ENCODE measurements at regions not wholly inside any gene's neighbourhood (a gene's known extent, or its start where the extent isn't known, plus 50 kb on each side); places are given as distances from the start of the nearest gene placed in this dataset.

DNA sequence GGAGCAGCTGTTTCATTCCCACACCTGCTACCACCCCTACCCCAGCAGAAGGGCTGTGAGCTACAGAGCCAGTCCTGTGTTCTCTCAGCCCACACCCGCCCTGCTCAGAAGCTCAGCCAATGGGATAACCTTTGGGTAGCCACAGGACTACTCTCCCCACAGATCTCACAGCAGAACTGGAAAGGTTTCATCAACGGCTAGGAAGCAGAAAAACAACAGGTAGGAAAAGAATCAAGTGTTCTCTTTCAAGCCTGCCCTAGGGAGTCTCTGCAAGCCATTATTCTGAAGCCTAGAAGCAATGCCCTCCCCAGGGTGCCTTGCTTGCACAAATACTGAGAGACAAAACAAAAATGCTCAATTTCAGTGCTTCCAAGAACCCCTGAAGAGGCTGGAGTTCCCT lies 77.2 kb downstream of the TMPRSS5 start:
- Histone ChIP-seq H3K4me3 (ENCODE audit: insufficient read depth, low read depth, low read length) (no peak overlapping the region), H3K23ac (ENCODE audit: low read depth, low read length) (no peak overlapping the region), H2BK5ac (ENCODE audit: low read depth, low read length, poor library complexity, severe bottlenecking) (no peak overlapping the region), H3K9ac (ENCODE audit: low read depth, low read length) (no peak overlapping the region), H3K4ac (ENCODE audit: low read depth, low read length) (no peak overlapping the region), H3K79me1 (ENCODE audit: low read depth in 1 of 2, low read length in 2 of 2) (no peaks in the 10 kb centered on the region), H3K4me2 (ENCODE audit: low read depth, low read length) (no peak overlapping the region), H2AK9ac (replicated peaks; ENCODE audit: low read depth, low read length, poor library complexity) (no peak overlapping the region), H3K9me3 (ENCODE audit: control insufficient read depth, insufficient read depth, low read length) (no peaks in the 10 kb centered on the region; the same call in 1 of the 2 replicates), H2BK120ac (ENCODE audit: low read depth, low read length) (no peak overlapping the region), H4K91ac (ENCODE audit: insufficient read depth, low read depth, low read length) (no peak overlapping the region), H2BK20ac (ENCODE audit: low read depth, low read length) (no peak overlapping the region), H4K20me1 (ENCODE audit: insufficient read depth, low read length) (no peaks in the 10 kb centered on the region), H2AFZ (replicated peaks; ENCODE audit: low read length, poor library complexity) (no peak overlapping the region), H4K5ac (ENCODE audit: low read depth, low read length) (no peak overlapping the region), H3K27me3 (ENCODE audit: control insufficient read depth, insufficient read depth, low read length) (peaks cover 10% of the 10 kb centered on the region), H3K56ac (ENCODE audit: extremely low read depth, insufficient read depth, low read length) (no peak overlapping the region), H3K27ac (ENCODE audit: insufficient read depth, low read length) (no peak overlapping the region), H2BK15ac (ENCODE audit: low read depth, low read length) (no peak overlapping the region), H4K8ac (ENCODE audit: low read depth in 2 of 2, low read length in 2 of 2) (no peak overlapping the region), H2AK5ac (ENCODE audit: low read depth, low read length) (no peak overlapping the region), H3K4me1 (ENCODE audit: control insufficient read depth, insufficient read depth, low read length) (no peaks in the 10 kb centered on the region), H3K14ac (replicated peaks; ENCODE audit: low read depth, low read length) (no peak overlapping the region), H3K9me1 (ENCODE audit: insufficient read depth, low read length) (no peaks in the 10 kb centered on the region), H3K18ac (ENCODE audit: low read depth, low read length) (no peak overlapping the region), H3K36me3 (ENCODE audit: control insufficient read depth, insufficient read depth, low read length) (no peaks in the 10 kb centered on the region)
- DNase-seq (no peak), ATAC-seq (ENCODE audit: low read depth) (no peak)
- TF ChIP-seq SMC3 (IDR thresholded peaks at IDR 0.05; ENCODE audit: low read depth, low read length) (no peak), NFE2L2 (IDR thresholded peaks at IDR 0.05; ENCODE audit: low read depth, low read length) (no peak), POLR2A (IDR thresholded peaks at IDR 0.05; ENCODE audit: low read depth, low read length) (no peak), RAD21 (IDR thresholded peaks at IDR 0.05; ENCODE audit: low read length) (no peak), CHD1 (IDR thresholded peaks at IDR 0.05; ENCODE audit: low read depth, low read length) (no peak), RCOR1 (IDR thresholded peaks at IDR 0.05; ENCODE audit: insufficient replicate concordance, low read length) (no peak), CEBPB (IDR thresholded peaks at IDR 0.05; ENCODE audit: low read depth, low read length) (no peak), RFX5 (IDR thresholded peaks at IDR 0.05; ENCODE audit: low read depth, low read length) (no peak), BHLHE40 (IDR thresholded peaks at IDR 0.05; ENCODE audit: low read depth, low read length) (no peak), MAFK (IDR thresholded peaks at IDR 0.05; ENCODE audit: low read depth, low read length) (no peak), MXI1 (IDR thresholded peaks at IDR 0.05; ENCODE audit: borderline replicate concordance, low read depth, low read length) (no peak), MAZ (IDR thresholded peaks at IDR 0.05; ENCODE audit: borderline replicate concordance, low read depth, low read length) (no peak), FOS (IDR thresholded peaks at IDR 0.05; ENCODE audit: low read depth, low read length) (no peak)
- TF ChIP-seq, protein P1, sequence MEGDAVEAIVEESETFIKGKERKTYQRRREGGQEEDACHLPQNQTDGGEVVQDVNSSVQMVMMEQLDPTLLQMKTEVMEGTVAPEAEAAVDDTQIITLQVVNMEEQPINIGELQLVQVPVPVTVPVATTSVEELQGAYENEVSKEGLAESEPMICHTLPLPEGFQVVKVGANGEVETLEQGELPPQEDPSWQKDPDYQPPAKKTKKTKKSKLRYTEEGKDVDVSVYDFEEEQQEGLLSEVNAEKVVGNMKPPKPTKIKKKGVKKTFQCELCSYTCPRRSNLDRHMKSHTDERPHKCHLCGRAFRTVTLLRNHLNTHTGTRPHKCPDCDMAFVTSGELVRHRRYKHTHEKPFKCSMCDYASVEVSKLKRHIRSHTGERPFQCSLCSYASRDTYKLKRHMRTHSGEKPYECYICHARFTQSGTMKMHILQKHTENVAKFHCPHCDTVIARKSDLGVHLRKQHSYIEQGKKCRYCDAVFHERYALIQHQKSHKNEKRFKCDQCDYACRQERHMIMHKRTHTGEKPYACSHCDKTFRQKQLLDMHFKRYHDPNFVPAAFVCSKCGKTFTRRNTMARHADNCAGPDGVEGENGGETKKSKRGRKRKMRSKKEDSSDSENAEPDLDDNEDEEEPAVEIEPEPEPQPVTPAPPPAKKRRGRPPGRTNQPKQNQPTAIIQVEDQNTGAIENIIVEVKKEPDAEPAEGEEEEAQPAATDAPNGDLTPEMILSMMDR (conservative IDR thresholded peaks at IDR 0.05; ENCODE audit: low read depth, low read length) = no peak
- TF ChIP-seq, protein P2, sequence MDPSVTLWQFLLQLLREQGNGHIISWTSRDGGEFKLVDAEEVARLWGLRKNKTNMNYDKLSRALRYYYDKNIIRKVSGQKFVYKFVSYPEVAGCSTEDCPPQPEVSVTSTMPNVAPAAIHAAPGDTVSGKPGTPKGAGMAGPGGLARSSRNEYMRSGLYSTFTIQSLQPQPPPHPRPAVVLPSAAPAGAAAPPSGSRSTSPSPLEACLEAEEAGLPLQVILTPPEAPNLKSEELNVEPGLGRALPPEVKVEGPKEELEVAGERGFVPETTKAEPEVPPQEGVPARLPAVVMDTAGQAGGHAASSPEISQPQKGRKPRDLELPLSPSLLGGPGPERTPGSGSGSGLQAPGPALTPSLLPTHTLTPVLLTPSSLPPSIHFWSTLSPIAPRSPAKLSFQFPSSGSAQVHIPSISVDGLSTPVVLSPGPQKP (IDR thresholded peaks at IDR 0.05; ENCODE audit: borderline replicate concordance, low read depth, low read length) = no peak
- TF ChIP-seq, protein P3, sequence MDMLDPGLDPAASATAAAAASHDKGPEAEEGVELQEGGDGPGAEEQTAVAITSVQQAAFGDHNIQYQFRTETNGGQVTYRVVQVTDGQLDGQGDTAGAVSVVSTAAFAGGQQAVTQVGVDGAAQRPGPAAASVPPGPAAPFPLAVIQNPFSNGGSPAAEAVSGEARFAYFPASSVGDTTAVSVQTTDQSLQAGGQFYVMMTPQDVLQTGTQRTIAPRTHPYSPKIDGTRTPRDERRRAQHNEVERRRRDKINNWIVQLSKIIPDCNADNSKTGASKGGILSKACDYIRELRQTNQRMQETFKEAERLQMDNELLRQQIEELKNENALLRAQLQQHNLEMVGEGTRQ (IDR thresholded peaks at IDR 0.05; ENCODE audit: low read depth, low read length) = no peak
- intact Hi-C loops (cut with micrococcal nuclease) = no loop called here
- no TSS peak for BruUV-seq (replicated peaks)
- dilution Hi-C loops (cut with HindIII; ENCODE audit: low sequenced_read_pairs, unreplicated experiment) = no loop called here
- WGBS, 2 experiments (ENCODE audit: extremely low coverage in 2 of 2, insufficient read length in 1 of 2) = 33% methylated on average over 1 of the region's 2 CpGs; no CpG with 5 or more reads in 1 of the 2 experiments
- ChIA-PET POLR2A (ENCODE audit: unreplicated experiment) (no interaction called here), CTCF (no interaction called here)
- in situ Hi-C loops (cut with MboI; ENCODE audit: low sequenced_read_pairs) = no loop called here

Measured in IMR-90 (cell line).